ENCODE measurements at regions not wholly inside any gene's neighbourhood (a gene's known extent, or its start where the extent isn't known, plus 50 kb on each side); places are given as distances from the start of the nearest gene placed in this dataset.

DNA sequence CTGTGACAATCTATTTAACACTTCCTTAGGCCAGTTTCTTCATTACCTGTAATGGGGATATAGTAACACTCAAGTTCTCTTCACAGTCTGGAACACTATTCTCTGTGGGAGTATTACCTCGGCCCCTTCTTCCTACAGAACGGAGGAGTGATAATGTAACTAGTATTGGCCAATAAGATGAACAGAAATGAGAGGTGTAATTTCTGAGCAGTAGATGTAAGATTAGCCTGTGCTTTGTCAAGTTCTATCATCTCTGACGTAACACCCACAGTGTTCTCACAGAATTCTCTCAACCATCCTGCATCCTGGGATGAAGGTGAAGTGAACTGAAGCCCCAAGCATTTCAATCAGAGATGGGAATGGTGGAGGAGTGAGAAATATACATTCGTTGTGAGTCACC lies 65.2 kb upstream of the TOP3B start:
- TF ChIP-seq, protein P1, sequence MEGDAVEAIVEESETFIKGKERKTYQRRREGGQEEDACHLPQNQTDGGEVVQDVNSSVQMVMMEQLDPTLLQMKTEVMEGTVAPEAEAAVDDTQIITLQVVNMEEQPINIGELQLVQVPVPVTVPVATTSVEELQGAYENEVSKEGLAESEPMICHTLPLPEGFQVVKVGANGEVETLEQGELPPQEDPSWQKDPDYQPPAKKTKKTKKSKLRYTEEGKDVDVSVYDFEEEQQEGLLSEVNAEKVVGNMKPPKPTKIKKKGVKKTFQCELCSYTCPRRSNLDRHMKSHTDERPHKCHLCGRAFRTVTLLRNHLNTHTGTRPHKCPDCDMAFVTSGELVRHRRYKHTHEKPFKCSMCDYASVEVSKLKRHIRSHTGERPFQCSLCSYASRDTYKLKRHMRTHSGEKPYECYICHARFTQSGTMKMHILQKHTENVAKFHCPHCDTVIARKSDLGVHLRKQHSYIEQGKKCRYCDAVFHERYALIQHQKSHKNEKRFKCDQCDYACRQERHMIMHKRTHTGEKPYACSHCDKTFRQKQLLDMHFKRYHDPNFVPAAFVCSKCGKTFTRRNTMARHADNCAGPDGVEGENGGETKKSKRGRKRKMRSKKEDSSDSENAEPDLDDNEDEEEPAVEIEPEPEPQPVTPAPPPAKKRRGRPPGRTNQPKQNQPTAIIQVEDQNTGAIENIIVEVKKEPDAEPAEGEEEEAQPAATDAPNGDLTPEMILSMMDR (conservative IDR thresholded peaks at IDR 0.05; ENCODE audit: low read depth, low read length) = no peak
- no peak for TF ChIP-seq EZH2 (IDR thresholded peaks at IDR 0.05; ENCODE audit: borderline replicate concordance, low read depth, low read length, poor library complexity, severe bottlenecking)

Measured in A673 (cell line).